Activated T-helper 2 cell treated with anti-CD3 and anti-CD28 coated beads, Interferon-gamma antibody, Interleukin-2, Interleukin-4, amounts not matched to agents 10 μg/mL and 5 μg/mL and 100 μg/mL, durations not matched to agents 14 hours and 24 hours and 36 hours (primary cell): ENCODE measurements at regions not wholly inside any gene's neighbourhood (a gene's known extent, or its start where the extent isn't known, plus 50 kb on each side); places are given as distances from the start of the nearest gene placed in this dataset.

ENCODE experiments used
- DNase-seq: peaks from one replicate; pipeline ENCODE4 v3.0.0; 2021; ENCODE audit warnings: low spot score
- H3K27ac Mint-ChIP-seq: one replicate; pipeline ENCODE4 v1.8.0; 2021; ENCODE audit warnings: mixed read lengths
- H3K27me3 Mint-ChIP-seq: one replicate; pipeline ENCODE4 v1.8.0; 2021; ENCODE audit warnings: low read depth, mixed read lengths
- H3K36me3 Mint-ChIP-seq: one replicate; pipeline ENCODE4 v1.8.0; 2021; ENCODE audit warnings: low read depth, mixed read lengths
- H3K4me1 Mint-ChIP-seq: one replicate; pipeline ENCODE4 v1.8.0; 2021; ENCODE audit warnings: low read depth, mixed read lengths
- H3K4me3 Mint-ChIP-seq: one replicate; pipeline ENCODE4 v1.8.0; 2021; ENCODE audit warnings: low read depth, mild to moderate bottlenecking, moderate library complexity, mixed read lengths
- H3K9me3 Mint-ChIP-seq: one replicate; pipeline ENCODE4 v1.8.0; 2021; ENCODE audit warnings: mixed read lengths
- intact Hi-C: fragments of 100-400 bp; cut with micrococcal nuclease; formaldehyde crosslinking; loops from one replicate; pipeline ENCODE4 v1.15.1; 2023

DNA sequence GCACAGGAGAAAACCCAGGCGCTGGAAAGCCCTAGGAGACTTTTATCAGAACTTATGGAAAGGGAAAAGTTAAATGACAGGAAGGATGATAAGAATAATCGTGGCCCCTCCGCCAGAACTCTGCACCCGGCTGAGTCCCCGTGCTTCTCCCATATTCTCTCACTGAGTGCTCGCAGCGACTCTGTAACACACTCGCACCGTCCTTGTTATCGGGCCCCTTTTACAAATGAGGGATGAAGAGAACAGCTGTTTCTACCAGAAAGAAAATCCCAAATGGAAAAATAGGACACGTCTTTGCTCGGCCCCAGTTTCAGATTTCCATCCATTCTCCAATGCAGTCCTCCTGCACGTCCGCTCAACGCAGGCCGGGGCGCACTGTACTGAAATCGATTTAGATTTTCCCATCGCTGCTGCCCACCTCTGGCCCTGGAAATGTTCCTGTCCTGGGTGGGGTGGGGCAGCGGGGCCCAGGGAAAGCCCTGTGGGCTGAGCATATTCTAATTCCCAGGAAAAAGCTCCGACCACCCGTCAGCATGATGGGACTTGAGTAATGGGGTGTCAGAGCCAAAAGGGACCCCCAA lies 66.4 kb downstream of the KCNF1 start:
- no peak for DNase-seq
- H3K27me3 Mint-ChIP-seq, result peaks cover 18% of the 10 kb centered on the region
- H3K27ac Mint-ChIP-seq, result no peak overlapping the region
- no peaks in the 10 kb centered on the region for H3K9me3 Mint-ChIP-seq
- H3K4me3 Mint-ChIP-seq, result no peak overlapping the region
- H3K4me1 Mint-ChIP-seq, result peaks cover 6% of the 10 kb centered on the region
- H3K36me3 Mint-ChIP-seq, result no peaks in the 10 kb centered on the region
- intact Hi-C loops, result no loop called here

- peaks cover 6% of the 10 kb centered on the region for H3K4me1 Mint-ChIP-seq
- H3K27me3 Mint-ChIP-seq, result peaks cover 13% of the 10 kb centered on the region
- H3K9me3 Mint-ChIP-seq, result no peaks in the 10 kb centered on the region
- no peak overlapping the region for H3K27ac Mint-ChIP-seq
- H3K36me3 Mint-ChIP-seq, result no peaks in the 10 kb centered on the region
- no peak overlapping the region for H3K4me3 Mint-ChIP-seq
- intact Hi-C loops, result no loop called here
- DNase-seq, result no peak
These were observed 68.3 kb downstream of the KCNF1 start for GRCh38 chr2:10980071-10980470.

GRCh38 chr2:10980886-10981425 lies 69.2 kb downstream of the KCNF1 start:
- Mint-ChIP-seq H3K4me1 (peaks cover 6% of the 10 kb centered on the region), H3K4me3 (no peak overlapping the region), H3K27me3 (peaks cover 9% of the 10 kb centered on the region), H3K9me3 (no peaks in the 10 kb centered on the region), H3K36me3 (no peaks in the 10 kb centered on the region), H3K27ac (no peak overlapping the region)
- DNase-seq, result no peak
- intact Hi-C loops, result no loop called here

- Mint-ChIP-seq H3K4me3 (no peak overlapping the region), H3K27ac (no peak overlapping the region), H3K27me3 (peaks cover 9% of the 10 kb centered on the region), H3K36me3 (no peaks in the 10 kb centered on the region), H3K9me3 (no peaks in the 10 kb centered on the region), H3K4me1 (peaks cover 6% of the 10 kb centered on the region)
- intact Hi-C loops, result no loop called here
- no peak for DNase-seq
These were observed 69.7 kb downstream of the KCNF1 start for GRCh38 chr2:10981451-10981850.

GRCh38 chr2:10981941-10982431 lies 70.3 kb downstream of the KCNF1 start:
- H3K4me1 Mint-ChIP-seq, result peaks cover 2% of the 10 kb centered on the region
- H3K27ac Mint-ChIP-seq, result no peak overlapping the region
- intact Hi-C loops, result no loop called here
- DNase-seq, result no peak
- no peaks in the 10 kb centered on the region for H3K36me3 Mint-ChIP-seq
- no peak overlapping the region for H3K4me3 Mint-ChIP-seq
- no peaks in the 10 kb centered on the region for H3K9me3 Mint-ChIP-seq
- H3K27me3 Mint-ChIP-seq, result peaks cover 5% of the 10 kb centered on the region

- no peaks in the 10 kb centered on the region for H3K36me3 Mint-ChIP-seq
- no peaks in the 10 kb centered on the region for H3K9me3 Mint-ChIP-seq
- intact Hi-C loops, result no loop called here
- H3K27me3 Mint-ChIP-seq, result no peaks in the 10 kb centered on the region
- no peak overlapping the region for H3K27ac Mint-ChIP-seq
- DNase-seq, result no peak
- H3K4me1 Mint-ChIP-seq, result no peaks in the 10 kb centered on the region
- no peak overlapping the region for H3K4me3 Mint-ChIP-seq
These were observed 71.4 kb downstream of the KCNF1 start for GRCh38 chr2:10982931-10983701.

GRCh38 chr2:10983711-10984110 lies 72.0 kb downstream of the KCNF1 start:
- Mint-ChIP-seq H3K4me3 (no peak overlapping the region), H3K9me3 (no peaks in the 10 kb centered on the region), H3K27me3 (no peaks in the 10 kb centered on the region), H3K4me1 (no peaks in the 10 kb centered on the region), H3K36me3 (no peaks in the 10 kb centered on the region), H3K27ac (no peak overlapping the region)
- no peak for DNase-seq
- intact Hi-C loops, result no loop called here

DNA sequence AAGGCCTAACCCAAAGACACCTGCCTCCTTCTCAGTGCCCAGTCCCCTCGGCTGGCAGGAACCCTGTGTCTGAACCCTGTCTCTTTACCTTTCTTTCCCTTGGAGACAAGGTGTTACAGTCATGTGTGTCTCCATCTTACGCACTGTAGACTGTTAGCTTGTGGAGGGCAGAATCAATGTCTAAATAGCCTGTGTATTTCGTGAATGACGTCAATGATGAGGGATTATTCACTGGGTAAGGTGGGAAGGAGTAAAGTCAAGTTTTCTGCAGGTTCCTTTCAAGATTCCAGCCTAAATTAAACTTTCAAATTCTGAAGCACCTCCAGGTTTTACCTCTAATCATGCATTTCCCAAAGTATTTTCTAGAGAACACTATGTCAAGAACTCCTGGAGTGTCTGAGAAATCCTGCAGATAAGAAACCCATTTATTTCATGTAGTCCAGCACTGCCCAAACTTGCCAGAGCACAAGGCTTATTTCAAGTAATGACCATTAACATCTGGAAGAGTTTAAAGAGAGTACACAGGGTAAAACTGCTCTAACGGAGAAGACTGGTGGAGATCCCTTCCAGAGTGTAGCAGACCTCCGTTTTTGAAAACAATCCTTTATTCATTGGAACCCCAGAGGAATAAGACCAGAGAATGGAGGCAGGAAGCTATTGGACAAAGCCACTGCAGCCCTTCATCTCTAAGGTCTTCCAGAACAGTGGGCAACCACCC lies 72.8 kb downstream of the KCNF1 start:
- Mint-ChIP-seq H3K9me3 (no peaks in the 10 kb centered on the region), H3K27me3 (no peaks in the 10 kb centered on the region), H3K36me3 (no peaks in the 10 kb centered on the region), H3K4me1 (no peaks in the 10 kb centered on the region), H3K27ac (no peak overlapping the region), H3K4me3 (no peak overlapping the region)
- DNase-seq, result no peak
- intact Hi-C loops, result no loop called here

- no peaks in the 10 kb centered on the region for H3K27me3 Mint-ChIP-seq
- no peak overlapping the region for H3K27ac Mint-ChIP-seq
- H3K4me3 Mint-ChIP-seq, result no peak overlapping the region
- intact Hi-C loops, result no loop called here
- no peaks in the 10 kb centered on the region for H3K36me3 Mint-ChIP-seq
- H3K9me3 Mint-ChIP-seq, result no peaks in the 10 kb centered on the region
- no peaks in the 10 kb centered on the region for H3K4me1 Mint-ChIP-seq
- no peak for DNase-seq
These were observed 73.5 kb downstream of the KCNF1 start for GRCh38 chr2:10985260-10985659.

DNA sequence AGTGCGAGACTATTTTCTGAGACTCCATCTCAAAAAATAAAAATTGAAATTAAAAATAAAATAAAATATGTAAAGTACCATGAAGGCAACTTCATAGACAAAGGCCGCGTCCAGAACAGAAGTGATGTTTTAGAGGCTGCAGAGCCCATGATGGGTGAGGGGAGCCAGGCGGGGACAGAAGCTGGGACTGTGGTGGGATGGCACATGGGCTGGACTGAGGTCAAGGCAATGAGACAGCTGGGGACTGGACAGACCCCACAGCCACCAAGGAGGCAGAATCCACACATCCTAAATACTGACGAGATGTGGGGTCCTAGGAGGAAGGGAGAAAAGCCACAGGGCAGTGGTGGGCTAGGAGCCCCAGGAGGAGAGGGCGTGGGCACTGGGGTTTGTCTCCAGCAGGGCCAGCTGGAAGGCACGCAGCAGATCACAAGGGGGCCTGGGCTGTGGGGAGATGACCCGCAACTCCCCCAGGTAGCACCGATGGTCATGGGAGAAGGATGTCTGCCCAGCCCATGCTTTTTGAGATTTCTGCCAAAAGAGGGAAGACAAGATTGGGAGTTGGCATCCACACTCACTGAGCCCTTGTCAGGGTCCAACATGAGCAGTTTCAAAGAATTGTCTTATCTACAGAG lies 74.3 kb downstream of the KCNF1 start:
- Mint-ChIP-seq H3K4me3 (no peak overlapping the region), H3K27ac (no peak overlapping the region), H3K9me3 (no peaks in the 10 kb centered on the region), H3K27me3 (no peaks in the 10 kb centered on the region), H3K4me1 (no peaks in the 10 kb centered on the region), H3K36me3 (no peaks in the 10 kb centered on the region)
- no peak for DNase-seq
- intact Hi-C loops, result no loop called here

DNA sequence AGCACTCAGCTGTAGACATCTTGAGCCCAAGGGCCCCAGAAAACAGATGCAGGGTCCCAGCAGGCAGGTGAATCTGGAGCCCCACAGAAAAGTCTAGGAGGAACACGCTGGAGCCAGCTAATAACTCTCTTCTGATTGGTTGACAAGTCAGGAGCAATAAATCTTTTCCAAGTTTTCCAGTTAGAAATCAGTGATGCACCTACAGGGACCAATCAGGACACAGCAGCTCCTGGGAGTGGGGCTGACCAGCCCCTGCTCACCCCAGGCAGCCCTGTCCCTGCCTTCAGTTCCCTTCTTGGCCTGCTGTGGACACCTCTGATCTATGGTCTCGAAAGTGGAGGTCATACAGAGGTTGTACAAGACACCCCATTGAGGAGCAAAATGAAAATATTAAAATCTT lies 75.7 kb downstream of the KCNF1 start:
- no peaks in the 10 kb centered on the region for H3K27me3 Mint-ChIP-seq
- no peak for DNase-seq
- H3K9me3 Mint-ChIP-seq, result no peaks in the 10 kb centered on the region
- intact Hi-C loops, result no loop called here
- H3K27ac Mint-ChIP-seq, result no peak overlapping the region
- H3K36me3 Mint-ChIP-seq, result no peaks in the 10 kb centered on the region
- H3K4me1 Mint-ChIP-seq, result no peaks in the 10 kb centered on the region
- H3K4me3 Mint-ChIP-seq, result no peak overlapping the region

- Mint-ChIP-seq H3K9me3 (no peaks in the 10 kb centered on the region), H3K36me3 (no peaks in the 10 kb centered on the region), H3K27me3 (no peaks in the 10 kb centered on the region), H3K4me1 (no peaks in the 10 kb centered on the region), H3K4me3 (no peak overlapping the region), H3K27ac (no peak overlapping the region)
- intact Hi-C loops, result no loop called here
- no peak for DNase-seq
These were observed 76.1 kb downstream of the KCNF1 start for GRCh38 chr2:10987861-10988260.
